D341Med (cell line): ENCODE measurements at regions not wholly inside any gene's neighbourhood (a gene's known extent, or its start where the extent isn't known, plus 50 kb on each side); places are given as distances from the start of the nearest gene placed in this dataset.
"Not testable (repeated sequence)": the region's sequence is repeated elsewhere in the genome, so short reads cannot be mapped to it uniquely, and the experiment has no call there.

Experiments
- DNase-seq: peaks from one replicate; pipeline ENCODE4 v3.0.0; 2012; ENCODE audit warnings: low spot score

DNA sequence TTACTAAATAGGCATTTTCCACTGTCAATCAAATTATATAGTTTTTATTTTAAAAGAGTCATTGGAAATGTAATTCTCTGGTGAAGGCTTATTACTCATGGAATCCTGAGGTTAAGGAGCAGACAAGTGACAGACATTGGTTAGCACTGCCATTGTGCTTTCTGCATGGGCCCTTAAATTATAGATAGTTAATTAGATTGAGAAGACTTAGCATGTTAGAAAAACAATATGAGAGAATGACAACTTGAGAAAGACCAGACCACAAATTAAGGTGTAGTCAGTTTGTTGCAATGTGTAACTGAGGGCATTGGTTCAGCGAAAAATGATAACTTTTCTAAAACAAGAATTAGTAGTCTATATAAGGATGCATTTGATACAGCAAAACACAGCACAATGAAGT, 195.5 kb downstream of the SLITRK6 start:
- DNase-seq, result no peak

DNA sequence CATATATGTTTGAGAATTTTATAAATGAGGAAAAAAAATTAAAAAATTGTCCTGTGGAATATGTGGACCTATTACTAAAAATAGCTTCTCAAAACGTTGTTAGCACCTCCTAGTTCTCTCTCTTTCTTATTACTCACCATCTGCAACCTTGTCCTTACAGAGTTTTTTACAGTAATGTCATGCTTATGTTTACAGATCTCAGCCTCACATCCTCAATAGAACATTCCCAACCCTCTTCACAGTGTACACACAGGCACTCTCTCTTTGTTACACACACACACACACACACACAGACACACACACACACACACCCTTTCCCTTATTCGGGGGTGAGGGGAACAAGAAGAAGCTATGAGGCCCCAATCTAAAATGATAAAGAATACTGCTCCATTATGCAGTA, 197.7 kb downstream of the SLITRK6 start:
- no peak for DNase-seq

DNA sequence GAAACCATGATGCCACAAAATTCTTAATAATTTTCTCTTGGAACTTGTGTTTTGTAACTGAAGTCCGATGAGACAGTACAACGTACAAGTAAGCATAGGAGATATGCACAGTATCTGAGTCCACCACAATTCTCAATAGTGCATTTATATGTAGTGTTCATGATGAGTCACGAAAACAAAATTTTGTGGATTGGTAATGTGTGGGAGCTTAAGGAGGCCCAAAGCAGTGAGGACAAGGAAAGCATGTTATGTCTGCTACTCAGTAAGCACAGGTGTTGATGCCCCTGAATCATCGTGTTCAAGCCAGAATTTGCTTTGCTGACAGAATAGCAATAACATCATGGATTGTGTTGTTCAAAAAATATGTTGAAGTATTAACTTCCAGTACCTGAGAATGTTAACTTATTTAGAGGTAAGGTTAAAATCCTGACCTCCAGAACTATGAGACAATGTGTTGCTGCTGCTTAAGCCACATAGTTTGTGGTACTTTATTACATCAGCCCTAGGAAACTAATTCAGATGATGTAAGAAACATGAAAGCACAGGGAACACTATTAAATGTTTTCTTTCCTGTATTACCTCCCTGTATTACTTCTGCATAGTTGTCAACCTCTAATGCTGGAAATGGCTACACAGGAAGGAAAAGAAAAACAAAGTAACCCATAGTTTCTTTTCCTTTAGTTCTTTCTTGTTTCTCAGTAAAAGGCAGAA, 201.3 kb downstream of the SLITRK6 start:
- no peak for DNase-seq

DNA sequence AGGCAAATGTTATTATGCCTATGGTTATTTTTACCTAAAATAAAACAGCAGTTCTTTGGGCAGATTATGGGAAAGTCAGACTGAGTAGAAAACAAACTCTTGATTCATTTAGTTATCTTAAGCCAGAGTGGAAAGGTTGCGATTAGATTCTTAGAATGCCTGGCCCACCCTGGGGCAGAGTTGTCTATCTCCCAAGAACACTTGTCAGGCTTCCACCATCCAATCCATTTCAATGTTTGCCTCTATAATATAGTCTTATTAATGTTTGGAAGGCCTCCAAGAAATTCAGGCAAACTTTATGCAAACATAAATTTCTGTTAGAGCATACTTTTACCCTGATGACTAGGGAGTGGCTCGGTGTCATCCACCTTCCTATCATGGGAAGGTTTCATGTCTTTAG, 207.0 kb downstream of the SLITRK6 start:
- no peak for DNase-seq

DNA sequence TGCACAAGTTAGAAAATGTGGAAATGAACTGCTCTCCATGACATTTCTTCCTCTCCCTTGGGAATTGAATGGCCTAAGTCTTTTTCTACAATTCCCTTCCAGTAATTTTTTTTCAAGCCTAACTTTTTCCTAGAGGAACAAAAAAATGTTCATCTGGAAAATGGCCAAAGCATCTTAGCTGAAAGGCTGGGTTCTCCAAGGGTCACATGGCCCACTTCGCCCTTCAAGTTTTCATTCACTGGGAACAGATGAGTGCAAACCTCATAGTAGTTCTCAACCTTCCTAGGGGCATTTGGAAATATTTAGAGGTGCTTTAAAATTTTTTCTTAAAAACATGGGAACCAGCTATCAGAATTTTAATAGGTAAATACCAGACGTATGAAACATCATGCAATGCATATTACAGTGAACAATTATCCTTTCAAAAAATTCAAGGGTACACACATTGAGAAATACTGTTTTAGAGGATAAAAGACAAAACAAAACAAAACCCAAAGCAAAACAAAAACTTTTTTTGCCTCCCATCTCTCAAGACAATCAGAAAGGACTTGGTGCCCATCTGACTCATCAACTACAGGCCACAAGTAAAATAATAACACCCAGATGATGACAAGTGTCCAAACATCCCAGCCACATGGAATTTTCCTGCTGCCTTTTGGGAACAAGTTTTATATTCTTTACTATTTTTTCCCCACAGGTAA, 208.8 kb downstream of the SLITRK6 start:
- no peak for DNase-seq

DNA sequence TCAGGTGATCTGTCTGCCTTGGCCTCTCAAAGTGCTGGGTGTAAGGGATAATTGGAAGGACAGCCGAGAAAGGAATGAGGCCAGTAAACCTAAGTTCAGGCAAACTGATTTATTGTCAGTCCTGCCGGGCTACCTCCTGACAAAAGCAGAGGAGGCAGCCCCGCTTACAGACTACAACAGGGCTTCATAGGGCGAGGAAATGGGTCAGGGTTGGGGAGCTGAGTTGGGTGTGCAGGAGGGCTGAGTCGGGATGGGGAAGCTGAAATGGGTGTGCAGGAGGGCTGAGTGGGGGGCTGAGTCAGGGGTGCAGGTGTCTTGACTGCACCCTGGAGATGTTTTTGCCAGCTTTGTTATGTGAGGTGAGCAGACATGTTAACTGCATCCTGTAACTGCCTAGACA, 210.2 kb downstream of the SLITRK6 start:
- DNase-seq, result no peak

DNA sequence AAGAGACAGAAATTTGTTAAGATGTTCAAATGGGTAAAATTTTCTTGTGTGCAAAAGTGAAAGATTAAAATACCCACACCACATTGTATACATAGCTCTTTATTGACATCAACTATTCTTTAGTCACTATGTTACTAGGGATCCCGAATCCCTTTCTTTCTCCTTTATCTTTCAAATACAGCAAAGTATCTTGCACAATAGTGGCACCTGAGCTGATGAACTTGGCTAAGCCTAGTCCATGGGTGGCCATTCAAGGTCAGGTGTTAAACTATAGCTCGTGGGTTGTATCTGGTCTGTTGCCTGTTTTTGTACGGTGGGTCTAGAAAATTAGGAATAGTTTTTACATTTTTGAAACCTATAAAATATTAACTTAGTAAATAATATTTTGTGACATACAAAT, 210.9 kb downstream of the SLITRK6 start:
- no peak for DNase-seq

DNA sequence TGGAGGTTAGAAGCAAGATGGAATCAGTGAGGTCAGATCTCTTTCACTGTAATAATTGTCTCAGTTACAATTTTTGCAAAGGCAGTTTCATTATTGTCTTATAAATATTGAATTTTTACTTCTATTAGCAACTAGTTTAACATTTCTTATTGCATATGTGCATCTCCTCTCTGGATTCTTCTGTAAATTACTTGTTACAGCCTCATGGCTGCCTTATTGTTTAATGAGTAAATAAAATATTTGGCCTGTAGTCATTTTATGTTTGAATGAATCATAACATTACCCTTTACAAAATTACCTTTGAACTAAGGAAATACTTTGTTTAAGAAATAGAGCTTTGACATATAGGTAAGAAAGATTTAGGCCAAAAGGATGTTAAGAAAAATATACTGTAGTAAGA, 212.4 kb downstream of the SLITRK6 start:
- DNase-seq, result no peak

DNA sequence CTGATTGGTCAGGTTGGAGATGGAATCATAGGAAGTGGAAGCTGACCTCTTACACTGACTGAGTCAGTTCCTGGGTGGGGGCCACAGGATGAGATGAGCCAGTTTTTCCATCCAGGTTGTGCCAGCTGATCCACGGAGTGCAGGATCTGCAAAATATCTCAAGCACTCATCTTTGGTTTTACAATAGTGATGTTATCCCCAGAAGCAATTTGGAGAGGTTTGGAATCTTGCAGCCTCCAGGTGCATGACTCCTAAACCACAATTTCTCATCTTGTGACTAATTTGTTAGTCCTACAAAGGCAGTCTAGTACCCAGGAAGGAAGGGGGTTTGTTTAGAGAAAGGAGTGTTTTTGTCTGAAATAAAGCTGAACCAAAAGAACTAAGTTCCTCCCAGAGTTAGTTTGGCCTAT, 212.8 kb downstream of the SLITRK6 start:
- no peak for DNase-seq

DNA sequence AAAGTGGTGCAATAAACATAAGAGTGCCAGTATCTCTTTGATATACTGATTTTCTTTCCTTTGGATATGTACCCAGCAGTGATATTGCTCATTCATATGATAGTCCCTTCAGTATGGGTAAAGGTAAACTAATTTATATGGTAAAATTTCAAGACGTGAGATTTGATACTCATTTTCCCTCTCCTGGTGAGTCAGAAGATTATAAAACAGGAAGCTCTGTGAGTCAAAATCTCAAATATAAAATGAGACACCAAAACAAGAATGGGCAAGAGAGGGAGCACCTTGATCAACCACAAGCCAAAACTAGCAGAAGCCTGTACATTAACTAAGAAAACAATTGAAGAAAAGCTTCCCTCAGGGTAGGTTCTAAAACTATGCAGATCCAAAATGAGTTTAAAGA, 216.3 kb downstream of the SLITRK6 start:
- DNase-seq, result no peak

DNA sequence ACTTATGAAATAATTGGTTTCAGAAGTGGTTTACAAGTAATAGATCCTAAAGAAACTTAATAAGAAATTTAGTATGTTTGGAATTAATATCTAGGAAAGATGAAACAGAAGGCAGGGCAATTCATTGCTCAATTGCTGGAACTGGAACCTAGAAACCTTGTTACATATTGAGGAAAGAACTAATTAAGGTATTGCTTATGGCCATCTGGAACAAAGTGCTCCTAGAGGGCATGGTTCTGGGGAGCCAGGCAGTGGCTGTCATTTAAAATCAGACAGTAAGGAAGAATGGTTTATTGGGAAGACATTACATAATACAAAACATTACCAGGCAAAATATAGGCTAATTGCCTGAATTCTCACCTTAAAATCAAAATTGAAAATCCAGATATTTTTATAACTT, 224.1 kb downstream of the SLITRK6 start:
- DNase-seq, result no peak

DNA sequence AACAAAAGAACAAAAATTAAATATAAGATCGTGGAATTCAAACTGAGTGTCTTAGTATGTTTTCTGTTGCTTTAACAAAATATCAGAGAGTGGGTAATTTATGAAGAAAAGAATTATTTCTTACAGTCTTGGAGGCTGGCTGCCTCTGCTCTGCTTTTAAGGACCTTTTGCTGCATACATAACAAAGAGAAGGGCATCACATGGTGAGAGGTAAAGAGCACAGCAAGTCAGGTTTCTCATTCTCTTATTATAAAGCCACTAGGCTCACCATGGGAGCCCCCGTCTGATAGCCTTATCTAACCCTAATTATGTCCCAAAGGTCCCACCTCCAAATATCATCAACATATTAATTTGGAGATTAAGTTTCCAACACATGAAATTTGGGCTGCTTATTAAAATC, 231.3 kb downstream of the SLITRK6 start:
- DNase-seq, result no peak

DNA sequence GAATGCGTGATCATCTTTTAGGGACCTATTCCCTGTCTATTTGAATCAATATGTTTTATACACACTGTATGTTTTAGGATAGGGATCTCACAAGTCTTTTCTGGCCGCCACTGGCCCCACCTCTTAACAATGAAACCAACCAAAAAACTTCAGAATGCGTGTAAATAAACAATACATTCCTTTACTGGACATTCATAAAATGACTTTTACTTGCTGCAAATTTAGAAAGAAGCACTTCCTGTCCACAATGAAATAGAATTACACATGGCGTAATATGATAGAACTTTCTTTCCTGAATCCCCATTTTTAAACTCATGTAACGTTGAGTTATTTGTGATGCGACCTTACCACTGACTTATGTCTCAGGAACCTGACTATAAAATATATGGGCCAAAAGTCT, 233.6 kb downstream of the SLITRK6 start:
- DNase-seq, result no peak

DNA sequence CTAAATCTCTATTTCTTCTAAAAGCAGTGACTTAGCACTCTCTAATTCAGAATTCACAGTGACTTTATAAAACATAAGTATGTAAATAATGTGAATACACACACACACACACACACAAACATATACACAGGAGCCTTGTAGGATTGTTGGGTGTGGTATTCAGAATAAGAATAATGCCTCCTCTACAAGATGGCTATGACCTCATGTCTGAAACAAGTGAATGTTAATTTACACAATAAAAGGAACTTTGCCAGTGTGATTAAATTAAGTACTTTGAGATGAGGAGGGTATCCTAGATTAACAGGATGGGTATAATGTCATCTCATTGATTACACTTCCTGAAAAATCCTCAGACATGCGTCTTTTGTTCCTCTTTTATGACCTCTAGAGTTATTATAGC, 234.6 kb downstream of the SLITRK6 start:
- DNase-seq, result no peak

DNA sequence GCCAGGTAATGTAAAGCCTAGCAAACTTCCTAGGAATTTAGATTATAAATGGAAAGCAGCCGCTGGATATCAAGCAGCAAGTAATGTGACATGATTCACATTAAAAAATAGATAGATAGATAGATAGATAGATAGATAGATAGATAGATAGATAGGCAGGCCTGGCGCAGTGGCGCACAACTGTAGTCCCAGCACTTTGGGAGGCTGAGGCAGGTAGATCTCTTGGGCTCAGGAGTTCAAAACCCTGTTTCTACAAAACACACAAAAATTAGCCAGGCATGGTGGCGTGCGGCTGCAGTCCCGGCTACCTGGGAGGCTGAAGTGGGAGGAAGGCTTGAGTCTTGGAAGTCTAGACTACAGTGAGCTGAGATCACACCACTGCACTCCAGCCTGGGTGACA, 236.9 kb downstream of the SLITRK6 start:
- no peak for DNase-seq

DNA sequence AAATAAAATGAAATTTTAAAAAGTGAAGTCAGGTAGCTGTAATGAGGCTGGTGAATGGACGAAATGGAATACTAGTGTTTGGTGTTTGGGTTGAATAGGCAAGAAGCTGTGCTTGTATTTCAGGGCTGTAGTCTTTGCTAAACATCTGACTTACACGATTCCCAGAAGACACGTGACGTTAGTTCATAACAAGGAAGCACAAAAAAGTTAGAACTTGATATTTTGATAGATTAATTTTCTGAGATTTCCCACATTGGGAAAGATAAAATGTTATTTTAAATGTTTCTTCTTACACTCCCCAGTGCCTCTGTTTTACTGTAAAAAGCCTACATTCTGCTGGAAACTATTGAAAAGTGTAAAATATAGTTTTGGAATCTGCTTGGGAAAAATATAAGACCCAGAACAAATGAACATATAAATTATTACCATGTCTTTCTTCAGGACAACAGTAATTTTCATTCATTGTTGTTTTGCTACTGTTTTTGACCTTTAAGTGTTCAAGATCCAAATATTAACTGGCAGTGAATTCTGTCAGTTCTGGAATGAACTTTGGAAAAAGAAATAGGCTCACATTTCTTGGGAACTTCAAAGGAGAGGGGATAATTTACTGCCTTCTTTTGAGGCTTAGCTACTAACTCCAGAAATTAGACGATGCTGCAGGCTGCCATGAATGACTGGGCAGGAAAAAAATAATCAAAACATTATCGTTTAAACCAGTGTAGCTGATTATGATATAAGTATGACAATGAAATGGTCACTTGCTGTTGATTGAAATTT, 241.3 kb downstream of the SLITRK6 start:
- no peak for DNase-seq

DNA sequence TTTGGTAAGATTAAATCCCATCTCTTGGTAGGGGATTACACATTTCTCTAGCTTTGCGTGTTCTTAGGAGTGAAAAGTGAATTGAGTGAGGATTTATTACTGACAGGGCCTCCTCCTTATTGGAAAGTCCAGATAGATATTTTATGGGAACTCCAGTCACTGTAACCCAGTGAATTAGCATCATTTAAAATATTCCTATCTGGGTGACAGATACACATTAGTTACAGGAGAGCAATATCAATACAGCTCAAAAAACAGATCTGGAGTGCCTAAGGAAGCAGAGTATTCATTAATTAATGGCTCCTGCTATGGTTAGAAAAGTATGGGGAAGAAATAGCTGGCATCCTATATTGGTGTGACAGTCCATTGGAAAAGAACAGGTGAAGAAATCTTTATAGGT, 248.2 kb downstream of the SLITRK6 start:
- no peak for DNase-seq

DNA sequence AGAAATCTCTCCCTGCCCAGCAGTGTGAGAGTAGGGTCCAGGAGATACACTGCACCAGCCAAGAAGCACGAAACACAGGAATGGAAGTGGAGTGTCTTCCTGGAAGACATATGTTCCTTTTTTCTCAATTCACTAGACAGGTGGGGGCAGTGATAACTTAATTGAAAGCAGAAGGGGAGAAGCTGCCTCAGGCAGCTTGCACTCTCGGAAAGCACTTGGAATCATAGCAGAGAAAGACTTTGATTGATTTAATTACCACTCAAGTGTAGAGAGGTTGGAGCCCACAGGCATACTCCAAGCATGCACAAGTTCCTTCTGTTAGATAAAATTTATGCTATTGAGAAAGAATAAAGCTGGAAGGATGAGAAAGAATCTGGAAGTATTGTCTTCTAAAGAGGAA, 249.4 kb downstream of the SLITRK6 start:
- DNase-seq, result no peak

DNA sequence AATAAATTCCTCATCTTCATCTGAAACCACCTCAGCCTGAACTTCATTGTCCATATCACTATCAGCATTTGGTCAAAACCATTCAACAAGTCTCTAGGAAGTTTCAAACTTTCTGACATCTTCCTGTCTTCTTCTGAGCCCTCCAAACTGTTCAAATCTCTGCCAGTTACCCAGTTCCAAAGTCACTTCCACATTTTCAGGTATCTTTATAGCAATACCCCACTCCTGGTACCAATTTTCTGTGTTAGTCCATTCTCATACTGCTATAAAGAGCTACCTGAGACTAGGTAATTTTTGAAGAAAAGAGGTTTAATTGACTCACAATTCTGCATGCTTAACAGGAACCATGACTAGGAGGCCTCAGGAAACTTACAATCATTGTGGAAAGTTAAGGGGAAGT, 250.4 kb downstream of the SLITRK6 start:
- not testable (repeated sequence) for DNase-seq

DNA sequence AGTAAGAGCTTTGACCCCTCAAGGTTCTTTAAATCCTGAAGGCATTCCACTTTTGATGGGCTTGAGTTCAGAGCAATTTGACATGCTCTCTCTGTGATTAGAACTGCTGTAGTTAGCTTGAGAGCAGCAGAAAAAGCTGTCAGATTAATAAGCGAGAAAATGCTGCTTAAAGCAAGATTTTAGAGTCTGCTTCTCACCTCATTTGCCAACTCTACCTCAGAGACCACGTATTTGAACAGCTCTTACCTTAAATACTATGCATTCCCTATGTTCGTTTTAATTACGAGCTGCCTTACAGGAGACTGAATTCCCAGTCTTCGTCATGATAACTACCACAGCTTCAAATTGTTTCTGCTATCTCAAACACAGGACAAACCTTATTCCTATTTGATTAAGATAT, 253.4 kb downstream of the SLITRK6 start:
- DNase-seq, result no peak

DNA sequence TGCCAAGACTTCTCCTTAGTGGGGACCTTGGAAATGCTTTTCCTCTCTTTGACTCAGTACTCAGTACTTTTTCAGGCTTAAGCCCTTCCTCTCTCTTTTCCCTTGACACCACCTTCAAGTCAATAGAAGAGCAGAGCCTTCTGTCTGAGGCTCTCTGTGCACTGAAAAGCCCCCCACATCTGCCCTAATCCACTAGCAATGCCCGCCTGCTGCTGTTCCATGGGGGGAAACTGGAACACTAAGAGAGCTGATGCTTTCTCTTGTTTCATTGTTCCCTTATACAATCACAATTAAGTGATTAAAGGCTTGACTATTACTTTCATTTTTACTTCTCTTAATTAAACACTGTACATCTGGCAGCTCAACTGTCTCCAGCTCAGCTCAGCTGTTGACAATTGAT, 254.5 kb downstream of the SLITRK6 start:
- DNase-seq, result peak; percentile 70

DNA sequence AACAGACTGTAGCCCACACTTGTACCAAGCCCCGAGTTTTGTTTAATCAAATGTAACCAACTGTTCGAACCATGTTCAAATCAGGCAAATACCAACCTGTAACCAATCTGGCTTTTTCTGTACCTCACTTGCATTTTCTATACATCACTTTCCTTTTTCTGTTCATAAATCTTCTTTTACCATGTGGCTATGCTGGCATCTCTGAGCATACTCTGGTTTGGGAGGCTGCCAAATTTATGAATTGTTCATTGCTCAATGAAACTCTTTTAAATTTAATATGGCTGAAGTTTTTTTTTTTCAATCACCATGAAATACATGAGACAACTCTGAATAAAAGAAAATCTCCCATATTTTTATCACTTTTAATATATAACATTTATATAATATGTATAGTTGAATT, 256.1 kb downstream of the SLITRK6 start:
- DNase-seq, result no peak

DNA sequence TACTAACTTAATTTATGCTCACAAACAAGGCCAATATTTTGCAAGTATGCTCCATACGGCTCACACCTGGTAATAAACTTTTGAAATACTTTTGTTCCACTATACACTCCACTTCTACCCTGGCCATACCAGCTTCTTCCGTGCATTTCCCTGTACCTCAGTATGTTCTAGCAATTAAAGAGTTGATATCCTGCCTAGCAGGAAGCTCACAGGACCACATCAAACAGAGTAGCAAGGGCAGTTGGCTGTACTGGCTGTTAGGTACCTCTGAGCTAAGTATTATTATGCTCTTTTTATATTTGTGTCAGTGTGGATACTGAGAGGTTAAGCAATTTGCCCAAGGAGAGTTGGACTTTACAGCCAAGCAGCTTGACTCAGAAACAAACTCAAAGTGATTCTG, 257.7 kb downstream of the SLITRK6 start:
- DNase-seq, result no peak
